Common myeloid progenitor, CD34-positive (primary cell): ENCODE measurements at regions not wholly inside any gene's neighbourhood (a gene's known extent, or its start where the extent isn't known, plus 50 kb on each side); places are given as distances from the start of the nearest gene placed in this dataset.

ENCODE experiments used
- CTCF ChIA-PET: fragments of 350-600 bp; sonication (Branson Sonifier 250); formaldehyde crosslinking; loops from one replicate; lab custom pipeline; 2021; ENCODE audit warnings: antibody characterized with exemption; lab: Charles Lee
- POLR2A ChIA-PET: fragments of 350-600 bp; sonication (Branson Sonifier 250); formaldehyde crosslinking; loops from one replicate; lab custom pipeline; 2021; ENCODE audit warnings: antibody characterized with exemption; lab: Charles Lee
- DNase-seq, 3 donors: peaks; one replicate each; pipeline versions ENCODE4 v3.0.0 to v3.0.0-alpha.2; 2013
- H3K27ac ChIP-seq, 2 experiments: 1 replicate in 1 of 2; 2 replicates in 1 of 2; pipeline ENCODE4 v1.7.0; 2013; ENCODE audit warnings: inconsistent platforms in 2 of 2, low read length in 2 of 2, mild to moderate bottlenecking in 2 of 2, low read depth in 1 of 2, moderate library complexity in 1 of 2; ENCODE audit not compliant: severe bottlenecking in 2 of 2, insufficient read depth in 1 of 2, poor library complexity in 1 of 2
- H3K27me3 ChIP-seq, 5 experiments: replicated peaks in 2 of 5; 1 replicate in 3 of 5; 2 replicates in 2 of 5; pipeline versions ENCODE4 v1.6.1 to v1.7.0; 2013; ENCODE audit warnings: low read length in 4 of 5, mild to moderate bottlenecking in 2 of 5, moderate library complexity in 2 of 5, inconsistent platforms in 1 of 5; ENCODE audit not compliant: insufficient read depth in 5 of 5, control insufficient read depth in 4 of 5
- H3K36me3 ChIP-seq, 4 experiments: 1 replicate in 2 of 4; 2 replicates in 2 of 4; pipeline versions ENCODE4 v1.6.1 to v1.7.0; 2013; ENCODE audit warnings: low read length in 3 of 4, control low read depth in 1 of 4, mild to moderate bottlenecking in 1 of 4; ENCODE audit not compliant: control insufficient read depth in 4 of 4, insufficient read depth in 4 of 4
- H3K4me1 ChIP-seq, 4 experiments: 1 replicate in 3 of 4; 2 replicates in 1 of 4; pipeline versions ENCODE4 v1.6.1 to v1.7.1; 2013; ENCODE audit warnings: low read length in 3 of 4, mild to moderate bottlenecking in 3 of 4, control low read depth in 1 of 4, inconsistent platforms in 1 of 4, moderate library complexity in 1 of 4; ENCODE audit not compliant: control insufficient read depth in 4 of 4, insufficient read depth in 4 of 4; ENCODE audit errors: control extremely low read depth in 1 of 4
- H3K4me3 ChIP-seq, 7 experiments: 1 replicate in 4 of 7; 2 replicates in 3 of 7; pipeline versions ENCODE4 v1.5.1 to v1.7.0; 2013; ENCODE audit warnings: mild to moderate bottlenecking in 7 of 7, low read length in 6 of 7, moderate library complexity in 6 of 7, inconsistent platforms in 2 of 7, low read depth in 2 of 7, control low read depth in 1 of 7; ENCODE audit not compliant: insufficient read depth in 4 of 7, control insufficient read depth in 1 of 7; ENCODE audit errors: extremely low read depth in 1 of 7
- H3K9me3 ChIP-seq, 5 experiments: 1 replicate in 4 of 5; 2 replicates in 1 of 5; pipeline versions ENCODE4 v1.6.1 to v1.7.1; 2013; ENCODE audit warnings: low read length in 4 of 5, mild to moderate bottlenecking in 2 of 5, inconsistent platforms in 1 of 5, low read depth in 1 of 5, moderate library complexity in 1 of 5; ENCODE audit not compliant: control insufficient read depth in 4 of 5, insufficient read depth in 2 of 5; ENCODE audit errors: control extremely low read depth in 1 of 5
- WGBS: methylation state at CpG from one replicate; pipeline ENCODE4 v1.1.5; 2013; ENCODE audit not compliant: insufficient coverage; 5-methylcytosine and 5-hydroxymethylcytosine counted together

DNA sequence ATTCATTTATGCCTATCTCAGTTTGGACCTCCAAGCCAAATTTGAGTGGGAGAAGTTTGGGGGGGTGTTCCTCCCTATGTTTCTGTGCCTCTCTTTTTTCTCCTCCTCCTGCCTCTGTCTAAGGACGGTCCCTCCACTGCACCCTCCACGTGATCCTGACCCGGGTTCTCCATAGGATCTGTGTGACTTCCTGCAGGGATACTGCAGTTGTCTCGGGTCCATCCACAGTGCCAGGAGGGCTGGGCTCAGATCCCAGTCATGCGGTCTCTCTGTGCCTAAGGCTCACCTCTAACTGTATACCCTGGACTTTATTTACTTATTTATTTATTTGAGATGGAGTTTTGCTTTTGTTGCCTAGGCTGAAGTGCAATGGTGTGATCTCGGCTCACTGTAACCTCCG lies 1354.5 kb downstream of the BRD1 start:
- CTCF ChIA-PET = no interaction called here
- no peak overlapping the region for H3K4me3 ChIP-seq
- H3K36me3 ChIP-seq = no peaks in the 10 kb centered on the region
- peaks cover 0 to 9% (median 3%) of the 10 kb centered on the region in 5 experiments for H3K27me3 ChIP-seq
- WGBS = 94% methylated on average over 2 of the region's 7 CpGs
- H3K27ac ChIP-seq = no peak overlapping the region
- no peaks in the 10 kb centered on the region for H3K4me1 ChIP-seq
- DNase-seq = no peak
- H3K9me3 ChIP-seq = peaks cover 0 to 4% (median 0%) of the 10 kb centered on the region in 5 experiments
- POLR2A ChIA-PET = no interaction called here

DNA sequence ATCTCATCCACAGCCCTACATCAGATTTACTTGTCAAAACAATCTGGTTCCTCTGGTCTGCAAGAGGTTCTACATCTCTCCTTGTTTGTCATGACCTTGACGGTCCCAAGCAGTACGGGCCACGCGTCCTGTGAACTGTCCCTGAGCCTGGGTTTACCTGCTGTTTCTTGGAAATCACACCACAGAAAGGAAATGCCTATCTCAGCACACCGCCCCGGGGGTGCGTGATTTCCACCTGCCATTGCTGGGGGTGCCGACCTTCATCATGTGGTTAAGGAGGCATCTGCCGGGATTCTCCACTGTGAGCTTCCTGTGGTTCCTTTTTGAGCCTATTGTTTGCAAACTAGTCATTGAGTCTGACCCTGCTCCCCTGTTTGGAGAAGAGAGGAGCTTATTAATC lies 1363.4 kb downstream of the BRD1 start:
- Histone ChIP-seq H3K36me3 (no peaks in the 10 kb centered on the region), H3K27me3 (peaks cover 0 to 22% (median 3%) of the 10 kb centered on the region in 5 experiments), H3K27ac (no peak overlapping the region), H3K9me3 (peaks cover 0 to 1% (median 0%) of the 10 kb centered on the region in 5 experiments), H3K4me3 (no peak overlapping the region), H3K4me1 (no peaks in the 10 kb centered on the region)
- DNase-seq = no peak
- ChIA-PET POLR2A (no interaction called here), CTCF (no interaction called here)
- WGBS = 73% methylated on average over 6 of the region's 9 CpGs

DNA sequence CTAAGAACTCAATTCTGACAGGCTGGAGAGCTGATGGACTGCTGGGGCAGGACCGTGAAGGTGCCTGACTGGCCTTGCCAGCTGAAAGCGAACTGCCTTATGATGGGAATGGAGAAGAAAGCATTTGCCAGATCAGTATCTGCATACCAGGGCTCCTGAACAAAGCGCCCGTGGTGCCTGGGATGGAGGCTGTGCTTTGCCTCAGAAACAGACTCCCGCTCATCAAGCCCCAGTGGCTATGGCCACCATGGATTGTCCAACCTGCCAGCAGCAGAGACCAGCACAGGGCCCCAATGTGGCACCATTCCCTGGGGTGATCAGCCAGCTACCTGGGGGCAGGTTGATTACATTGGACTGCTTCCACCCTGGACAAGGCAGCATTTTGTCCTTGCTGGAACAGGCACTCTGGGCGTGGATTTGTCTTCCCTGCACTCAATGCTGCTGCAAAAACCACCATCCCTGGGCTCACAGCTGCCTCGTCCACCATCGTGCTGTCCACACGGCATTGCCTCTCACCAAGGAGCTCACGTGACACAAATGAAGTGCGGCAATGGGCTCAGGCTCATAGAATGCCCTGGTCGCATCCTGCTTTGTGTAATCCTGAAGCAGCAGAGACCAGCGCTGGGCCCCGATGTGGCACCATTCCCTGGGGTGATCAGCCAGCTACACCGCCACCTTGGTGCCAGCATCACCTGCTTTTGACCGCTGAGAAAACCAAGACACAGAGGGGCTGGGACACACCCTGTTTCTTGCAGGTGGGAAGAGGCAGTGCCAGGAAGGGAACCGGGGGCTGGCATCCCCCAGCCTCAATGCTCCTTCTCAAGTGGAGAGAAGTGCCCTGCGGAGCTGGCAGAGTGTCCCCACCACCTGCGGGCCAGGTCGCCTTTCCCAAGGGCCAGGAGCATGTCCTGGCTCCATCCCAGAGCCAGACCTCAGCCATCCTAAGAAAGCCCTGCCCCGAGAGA lies 1367.5 kb downstream of the BRD1 start:
- Histone ChIP-seq H3K27me3 (peaks cover 0 to 21% (median 3%) of the 10 kb centered on the region in 5 experiments), H3K9me3 (no peaks in the 10 kb centered on the region), H3K4me1 (no peaks in the 10 kb centered on the region), H3K4me3 (no peak overlapping the region), H3K27ac (no peak overlapping the region), H3K36me3 (no peaks in the 10 kb centered on the region)
- ChIA-PET CTCF (no interaction called here), POLR2A (no interaction called here)
- no peak for DNase-seq
- 90% methylated on average over 19 of the region's 21 CpGs for WGBS

DNA sequence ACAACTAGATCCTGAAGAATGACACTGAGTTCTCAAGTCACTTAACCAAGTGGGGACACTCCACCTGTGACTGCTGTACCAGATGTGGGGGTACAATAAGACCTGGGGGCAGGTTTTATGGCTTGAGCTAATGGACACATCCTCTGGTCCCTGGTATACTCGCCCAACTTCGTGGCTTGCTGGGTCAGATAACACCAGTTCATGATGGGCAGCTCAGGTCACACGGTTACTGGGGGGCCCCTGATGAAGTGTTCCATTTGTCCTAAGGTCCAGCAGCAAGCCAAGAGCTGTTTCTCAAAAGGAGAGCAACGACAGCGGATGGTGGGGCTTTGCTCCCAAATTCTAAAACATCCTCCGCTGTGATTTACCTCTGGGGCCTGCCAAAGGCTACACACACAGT lies 1368.4 kb downstream of the BRD1 start:
- H3K4me1 ChIP-seq = no peaks in the 10 kb centered on the region
- H3K4me3 ChIP-seq = no peak overlapping the region
- DNase-seq = no peak
- WGBS = 92% methylated on average over 6 of the region's 6 CpGs
- H3K27me3 ChIP-seq = peaks cover 0 to 15% (median under 1%) of the 10 kb centered on the region in 5 experiments
- H3K9me3 ChIP-seq = no peaks in the 10 kb centered on the region
- CTCF ChIA-PET = no interaction called here
- no peaks in the 10 kb centered on the region for H3K36me3 ChIP-seq
- no peak overlapping the region for H3K27ac ChIP-seq
- POLR2A ChIA-PET = no interaction called here

DNA sequence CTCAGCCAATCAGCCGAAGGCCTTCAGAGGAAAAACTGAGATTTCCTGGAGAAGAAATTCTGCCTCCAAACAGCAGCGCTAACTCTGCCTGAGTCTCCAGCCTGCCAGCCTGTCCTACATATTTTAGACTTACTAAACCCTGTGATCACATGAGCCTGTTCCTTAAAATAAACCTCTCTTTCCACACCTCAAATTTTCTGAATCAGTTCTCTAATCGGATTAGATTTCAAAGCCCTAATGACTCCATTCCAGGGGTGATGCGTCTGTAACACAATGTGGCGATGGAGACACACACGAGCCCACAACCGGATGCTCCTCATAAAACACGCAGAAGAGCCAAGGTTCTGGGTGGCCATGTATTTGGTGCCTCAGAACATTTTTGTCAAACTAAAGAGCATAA lies 1371.2 kb downstream of the BRD1 start:
- no peak for DNase-seq
- Histone ChIP-seq H3K4me1 (no peaks in the 10 kb centered on the region), H3K4me3 (no peak overlapping the region), H3K36me3 (no peaks in the 10 kb centered on the region), H3K9me3 (no peaks in the 10 kb centered on the region), H3K27me3 (peaks cover 0 to 13% (median 1%) of the 10 kb centered on the region in 5 experiments), H3K27ac (no peak overlapping the region)
- WGBS = 93% methylated on average over 8 of the region's 8 CpGs
- POLR2A ChIA-PET = no interaction called here
- CTCF ChIA-PET = no interaction called here

DNA sequence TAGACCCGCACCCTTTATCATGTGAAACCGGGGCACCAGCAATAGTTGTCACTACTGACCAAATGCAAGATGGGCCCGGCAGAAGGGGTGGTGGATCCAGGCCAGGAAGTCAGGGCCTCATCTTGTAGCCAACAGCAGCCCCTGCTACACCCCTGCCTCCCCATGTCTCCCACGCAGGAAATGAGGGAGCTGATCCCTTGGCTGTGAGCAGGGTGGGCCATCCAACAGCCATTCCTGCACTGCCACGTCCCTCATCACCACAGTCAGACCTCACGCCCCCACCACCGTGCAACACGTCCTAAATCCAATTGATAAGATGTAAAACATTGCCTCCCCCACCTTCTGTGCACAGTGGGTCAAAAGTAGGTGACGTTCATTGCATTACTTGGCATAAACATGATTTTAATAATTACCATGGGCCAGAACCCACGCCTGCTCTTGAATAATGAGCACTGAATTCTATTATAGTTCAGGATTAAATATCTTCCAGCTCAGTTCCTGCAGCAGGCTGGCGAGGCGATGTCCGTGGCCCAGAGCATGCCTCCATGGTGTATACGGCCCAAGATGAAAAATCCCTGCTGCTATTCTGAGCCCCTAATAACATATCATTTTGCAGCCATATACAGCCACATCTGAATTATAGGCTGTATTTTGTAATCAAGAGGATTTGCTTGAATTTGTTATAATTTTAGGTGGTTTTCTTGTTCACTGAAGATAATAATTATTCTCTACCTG lies 1373.8 kb downstream of the BRD1 start:
- no peak for DNase-seq
- Histone ChIP-seq H3K27ac (no peak overlapping the region), H3K27me3 (peaks cover 0 to 34% (median 0%) of the 10 kb centered on the region in 5 experiments), H3K4me3 (no peak overlapping the region), H3K4me1 (no peaks in the 10 kb centered on the region), H3K9me3 (no peaks in the 10 kb centered on the region), H3K36me3 (no peaks in the 10 kb centered on the region)
- ChIA-PET POLR2A (no interaction called here), CTCF (no interaction called here)
- WGBS = 98% methylated on average over 8 of the region's 14 CpGs

DNA sequence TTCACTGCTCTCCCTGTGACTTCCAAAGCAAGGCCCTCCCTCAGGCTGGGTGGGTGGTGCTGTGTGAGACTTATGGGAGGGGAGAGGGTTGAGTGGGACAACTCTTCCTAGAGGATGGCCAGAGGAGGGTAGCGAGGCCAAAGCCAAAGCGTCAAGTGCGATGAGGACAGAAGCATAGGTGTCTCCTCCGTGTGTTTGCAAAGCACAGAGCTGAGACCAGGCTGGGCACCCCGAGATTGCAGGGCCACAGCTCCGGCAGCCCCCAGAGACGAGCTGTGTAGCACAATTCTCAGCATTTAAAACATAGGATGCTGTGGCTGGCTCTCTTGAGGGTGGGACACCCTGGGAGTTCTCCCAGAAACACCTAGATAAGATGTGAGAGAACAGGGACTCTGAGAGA lies 1374.5 kb downstream of the BRD1 start:
- Histone ChIP-seq H3K4me3 (no peak overlapping the region), H3K36me3 (no peaks in the 10 kb centered on the region), H3K27ac (no peak overlapping the region), H3K27me3 (peaks cover 0 to 41% (median 0%) of the 10 kb centered on the region in 5 experiments), H3K4me1 (no peaks in the 10 kb centered on the region), H3K9me3 (peaks cover 0 to 5% (median 0%) of the 10 kb centered on the region in 5 experiments)
- no peak for DNase-seq
- 99% methylated on average over 7 of the region's 7 CpGs for WGBS
- CTCF ChIA-PET = no interaction called here
- POLR2A ChIA-PET = no interaction called here
